Gastrocnemius medialis (tissue), 4 donors: ENCODE measurements at regions not wholly inside any gene's neighbourhood (a gene's known extent, or its start where the extent isn't known, plus 50 kb on each side); places are given as distances from the start of the nearest gene placed in this dataset.

Experiments used
- POLR2A ChIP-seq, 2 donors: fragments of 450-650 bp; IDR thresholded peaks; one replicate each; pipeline ENCODE4 v1.6.1; 2017; ENCODE audit warnings: antibody characterized with exemption in 2 of 2, mild to moderate bottlenecking in 2 of 2, moderate library complexity in 2 of 2
- TF ChIP-seq, protein P1 (sequence below), 5 experiments: fragments of 450-650 bp in 3 of 5; fragments of 200-600 bp in 2 of 5; sonication (generic) in 2 of 5; IDR thresholded peaks in 4 of 5; conservative IDR thresholded peaks in 1 of 5; 1 replicate in 4 of 5; 2 replicates in 1 of 5; pipeline ENCODE4 v1.5.1; 2016 to 2019; ENCODE audit warnings: antibody characterized with exemption in 5 of 5, mild to moderate bottlenecking in 3 of 5, moderate library complexity in 3 of 5

DNA sequence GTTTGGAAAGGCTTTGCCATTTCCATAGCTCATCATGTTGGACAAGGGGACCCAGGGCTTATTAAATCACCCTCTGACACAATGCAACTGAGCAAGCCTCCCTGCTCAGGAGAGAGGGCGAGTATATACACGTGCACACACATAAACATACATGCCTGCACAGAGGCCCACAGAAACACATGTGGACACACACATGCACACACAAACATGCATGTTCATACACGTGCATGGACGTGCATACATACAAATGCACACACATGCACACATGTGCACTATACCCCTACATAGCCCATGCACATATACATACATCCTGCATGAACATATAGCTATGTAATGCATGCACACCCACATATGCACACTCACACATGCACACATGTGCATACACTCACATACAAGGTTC, 99.5 kb upstream of the ALDH1B1 start:
- TF ChIP-seq, protein P1, sequence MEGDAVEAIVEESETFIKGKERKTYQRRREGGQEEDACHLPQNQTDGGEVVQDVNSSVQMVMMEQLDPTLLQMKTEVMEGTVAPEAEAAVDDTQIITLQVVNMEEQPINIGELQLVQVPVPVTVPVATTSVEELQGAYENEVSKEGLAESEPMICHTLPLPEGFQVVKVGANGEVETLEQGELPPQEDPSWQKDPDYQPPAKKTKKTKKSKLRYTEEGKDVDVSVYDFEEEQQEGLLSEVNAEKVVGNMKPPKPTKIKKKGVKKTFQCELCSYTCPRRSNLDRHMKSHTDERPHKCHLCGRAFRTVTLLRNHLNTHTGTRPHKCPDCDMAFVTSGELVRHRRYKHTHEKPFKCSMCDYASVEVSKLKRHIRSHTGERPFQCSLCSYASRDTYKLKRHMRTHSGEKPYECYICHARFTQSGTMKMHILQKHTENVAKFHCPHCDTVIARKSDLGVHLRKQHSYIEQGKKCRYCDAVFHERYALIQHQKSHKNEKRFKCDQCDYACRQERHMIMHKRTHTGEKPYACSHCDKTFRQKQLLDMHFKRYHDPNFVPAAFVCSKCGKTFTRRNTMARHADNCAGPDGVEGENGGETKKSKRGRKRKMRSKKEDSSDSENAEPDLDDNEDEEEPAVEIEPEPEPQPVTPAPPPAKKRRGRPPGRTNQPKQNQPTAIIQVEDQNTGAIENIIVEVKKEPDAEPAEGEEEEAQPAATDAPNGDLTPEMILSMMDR (IDR thresholded peaks at IDR 0.05 in 4 of 5, conservative IDR thresholded peaks at IDR 0.05 in 1 of 5) = no peak
- no peak for TF ChIP-seq POLR2A (IDR thresholded peaks at IDR 0.05)
